ENCODE measurements at regions not wholly inside any gene's neighbourhood (a gene's known extent, or its start where the extent isn't known, plus 50 kb on each side); places are given as distances from the start of the nearest gene placed in this dataset.
"Not testable (repeated sequence)": the region's sequence is repeated elsewhere in the genome, so short reads cannot be mapped to it uniquely, and the experiment has no call there.

- TF ChIP-seq CTCF (IDR thresholded peaks at IDR 0.05); ZFX (IDR thresholded peaks at IDR 0.05; ENCODE audit: borderline replicate concordance): not testable (repeated sequence)
Measured at GRCh38 chr2:91591066-91591465, 2899.6 kb downstream of the RPIA start.
